CD4-positive, alpha-beta T cell (primary cell): ENCODE measurements at regions not wholly inside any gene's neighbourhood (a gene's known extent, or its start where the extent isn't known, plus 50 kb on each side); places are given as distances from the start of the nearest gene placed in this dataset.
"Not testable (repeated sequence)": the region's sequence is repeated elsewhere in the genome, so short reads cannot be mapped to it uniquely, and the experiment has no call there.

Source experiments
- ATAC-seq: fragments of 200-7000 bp; cut with Tn5 transposase; one replicate; pipeline ENCODE4 v1.10.0; 2022; ENCODE audit warnings: mild to moderate bottlenecking; ENCODE audit not compliant: poor library complexity
- CTCF ChIA-PET: fragments of 350-600 bp; sonication (Branson Sonifier 250); formaldehyde crosslinking; loops from one replicate; lab custom pipeline; 2021; ENCODE audit warnings: antibody characterized with exemption, inconsistent platforms; lab: Charles Lee
- POLR2A ChIA-PET: fragments of 350-600 bp; sonication (Branson Sonifier 250); formaldehyde crosslinking; loops from one replicate; lab custom pipeline; 2021; ENCODE audit warnings: antibody characterized with exemption, inconsistent platforms; lab: Charles Lee
- DNase-seq, 14 experiments: peaks; one replicate each; pipeline ENCODE4 v3.0.0-alpha.2; 2013 to 2020; ENCODE audit warnings: mixed read lengths in 2 of 14
- H3K27ac ChIP-seq, 2 donors: one replicate each; pipeline versions ENCODE4 v1.5.1 to v1.7.0; 2013; ENCODE audit warnings: low read length in 2 of 2, low read depth in 1 of 2, mild to moderate bottlenecking in 1 of 2
- H3K27me3 ChIP-seq, 2 experiments: 1 replicate in 1 of 2; 2 replicates in 1 of 2; pipeline versions ENCODE4 v1.6.1 to v1.7.0; 2013; ENCODE audit warnings: low read length in 2 of 2, control low read depth in 1 of 2, mild to moderate bottlenecking in 1 of 2, moderate library complexity in 1 of 2; ENCODE audit not compliant: insufficient read depth in 2 of 2, control insufficient read depth in 1 of 2
- H3K36me3 ChIP-seq: one replicate; pipeline ENCODE4 v1.6.1; 2013; ENCODE audit warnings: low read length, control low read depth; ENCODE audit not compliant: insufficient read depth
- H3K4me1 ChIP-seq: one replicate; pipeline ENCODE4 v1.6.1; 2013; ENCODE audit warnings: low read length, control low read depth; ENCODE audit not compliant: insufficient read depth
- H3K4me3 ChIP-seq: one replicate; pipeline ENCODE4 v1.5.1; 2013; ENCODE audit warnings: mild to moderate bottlenecking, low read length, moderate library complexity
- H3K9me3 ChIP-seq, 2 experiments: 1 replicate in 1 of 2; 2 replicates in 1 of 2; pipeline versions ENCODE4 v1.6.1 to v1.7.0; 2013; ENCODE audit warnings: low read length in 2 of 2, mild to moderate bottlenecking in 2 of 2, control low read depth in 1 of 2, moderate library complexity in 1 of 2; ENCODE audit not compliant: control insufficient read depth in 1 of 2, insufficient read depth in 1 of 2
- H3K27ac Mint-ChIP-seq: one replicate; pipeline ENCODE4 v1.8.0; 2020; ENCODE audit warnings: mixed read lengths
- H3K27me3 Mint-ChIP-seq: one replicate; pipeline ENCODE4 v1.8.0; 2021; ENCODE audit warnings: mixed read lengths
- H3K36me3 Mint-ChIP-seq: one replicate; pipeline ENCODE4 v1.8.0; 2021; ENCODE audit warnings: low read depth, mixed read lengths
- H3K4me1 Mint-ChIP-seq: one replicate; pipeline ENCODE4 v1.8.0; 2021; ENCODE audit warnings: low read depth, mixed read lengths
- H3K4me3 Mint-ChIP-seq: one replicate; pipeline ENCODE4 v1.8.0; 2020; ENCODE audit warnings: mild to moderate bottlenecking, mixed read lengths
- H3K9me3 Mint-ChIP-seq: one replicate; pipeline ENCODE4 v1.8.0; 2020; ENCODE audit warnings: mixed read lengths
- CTCF ChIP-seq: fragments of 200-600 bp; IDR thresholded peaks from one replicate; pipeline ENCODE4 v1.8.0; 2022; ENCODE audit warnings: antibody characterized with exemption, mild to moderate bottlenecking
- intact Hi-C, 2 experiments: fragments of 100-400 bp; cut with DNase I in 1 of 2; cut with micrococcal nuclease in 1 of 2; formaldehyde crosslinking; loops; one replicate each; pipeline versions ENCODE4 v1.15.1 to v1.9.0; 2023 to 2025; cut with DNase I, micrococcal nuclease

- TF ChIP-seq CTCF: no peak
- intact Hi-C loops: no loop called here
- no peaks in the 10 kb centered on the region for H3K36me3 ChIP-seq
- ChIA-PET CTCF (no interaction called here), POLR2A (no interaction called here)
- no peak overlapping the region for H3K4me3 ChIP-seq
- Mint-ChIP-seq H3K4me3 (no peak overlapping the region), H3K36me3 (no peaks in the 10 kb centered on the region), H3K9me3 (no peaks in the 10 kb centered on the region), H3K27ac (no peak overlapping the region), H3K27me3 (peaks cover 29% of the 10 kb centered on the region), H3K4me1 (no peaks in the 10 kb centered on the region)
- no peaks in the 10 kb centered on the region for H3K4me1 ChIP-seq
- H3K9me3 ChIP-seq: peaks cover 0 to 4% of the 10 kb centered on the region in 2 experiments
- H3K27ac ChIP-seq: no peak overlapping the region
- ATAC-seq: no peak
- DNase-seq: no peak
- no peaks in the 10 kb centered on the region for H3K27me3 ChIP-seq
Observed at GRCh38 chr1:230487773-230488428, 61.8 kb upstream of the PGBD5 start.

GRCh38 chr1:230476622-230477003 is 50.5 kb upstream of the PGBD5 start:
- no peaks in the 10 kb centered on the region for H3K36me3 Mint-ChIP-seq
- H3K27ac Mint-ChIP-seq: no peak overlapping the region
- TF ChIP-seq CTCF: no peak
- no peak for ATAC-seq
- CTCF ChIA-PET: interaction anchor here (0.6 kb wide), 1 partner anchor 1806 kb away, joined by 3 read pairs; no protein-coding TSS in a partner anchor
- POLR2A ChIA-PET: no interaction called here
- H3K36me3 ChIP-seq: no peaks in the 10 kb centered on the region
- no peaks in the 10 kb centered on the region for H3K4me1 Mint-ChIP-seq
- no peak overlapping the region for H3K4me3 Mint-ChIP-seq
- no peak overlapping the region for H3K4me3 ChIP-seq
- no peaks in the 10 kb centered on the region for H3K9me3 ChIP-seq
- peaks cover 10% of the 10 kb centered on the region for H3K9me3 Mint-ChIP-seq
- H3K27ac ChIP-seq: no peak overlapping the region
- DNase-seq: no peak
- intact Hi-C loops: no loop called here
- peaks cover 13% of the 10 kb centered on the region in 2 experiments for H3K27me3 ChIP-seq
- peaks cover 65% of the 10 kb centered on the region for H3K27me3 Mint-ChIP-seq
- no peaks in the 10 kb centered on the region for H3K4me1 ChIP-seq

- DNase-seq, H3K36me3 Mint-ChIP-seq, H3K36me3 ChIP-seq, H3K4me3 ChIP-seq, ATAC-seq, H3K9me3 ChIP-seq, H3K4me1 ChIP-seq, H3K9me3 Mint-ChIP-seq, H3K4me1 Mint-ChIP-seq, CTCF ChIA-PET, intact Hi-C loops, H3K27ac ChIP-seq, H3K27ac Mint-ChIP-seq, H3K4me3 Mint-ChIP-seq, POLR2A ChIA-PET: not testable (repeated sequence)
- H3K27me3 ChIP-seq: peaks cover 13% of the 10 kb centered on the region in 2 experiments
- peaks cover 63% of the 10 kb centered on the region for H3K27me3 Mint-ChIP-seq
Observed at GRCh38 chr1:230475856-230476621, 49.9 kb upstream of the PGBD5 start.
